NCI-H128 (cell line): ENCODE measurements at regions not wholly inside any gene's neighbourhood (a gene's known extent, or its start where the extent isn't known, plus 50 kb on each side); places are given as distances from the start of the nearest gene placed in this dataset.
A peak's percentile ranks its signal among the peaks of the same experiment; 100 is the strongest.
"Not testable (repeated sequence)": the region's sequence is repeated elsewhere in the genome, so short reads cannot be mapped to it uniquely, and the experiment has no call there.

Source experiments
- DNase-seq: peaks from one replicate; lab custom pipeline; 2025; ENCODE audit not compliant: unreplicated experiment; lab: John Stamatoyannopoulos, UW

GRCh38 chr1:208684192-208684591 lies 440.0 kb upstream of the PLXNA2 start:
- no peak for DNase-seq

DNA sequence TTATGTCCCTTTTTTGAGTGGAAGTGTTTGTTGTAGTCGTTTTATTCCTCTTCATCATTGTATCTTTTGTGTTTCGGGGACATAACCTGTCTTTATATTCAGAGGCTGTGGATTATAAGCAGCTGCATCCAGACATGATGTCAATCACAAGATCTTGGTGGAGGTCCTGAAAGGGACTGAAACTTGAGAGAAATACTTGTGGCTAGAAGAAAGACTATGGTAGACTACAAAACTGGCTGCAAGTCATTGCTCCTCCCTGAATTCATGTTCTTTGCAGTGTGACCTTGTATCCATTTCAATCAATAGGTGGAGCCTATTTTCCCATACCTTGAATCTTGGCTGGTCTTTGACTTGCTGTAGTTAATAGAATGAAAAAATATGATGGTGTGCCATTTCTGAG lies 442.4 kb upstream of the PLXNA2 start:
- no peak for DNase-seq

DNA sequence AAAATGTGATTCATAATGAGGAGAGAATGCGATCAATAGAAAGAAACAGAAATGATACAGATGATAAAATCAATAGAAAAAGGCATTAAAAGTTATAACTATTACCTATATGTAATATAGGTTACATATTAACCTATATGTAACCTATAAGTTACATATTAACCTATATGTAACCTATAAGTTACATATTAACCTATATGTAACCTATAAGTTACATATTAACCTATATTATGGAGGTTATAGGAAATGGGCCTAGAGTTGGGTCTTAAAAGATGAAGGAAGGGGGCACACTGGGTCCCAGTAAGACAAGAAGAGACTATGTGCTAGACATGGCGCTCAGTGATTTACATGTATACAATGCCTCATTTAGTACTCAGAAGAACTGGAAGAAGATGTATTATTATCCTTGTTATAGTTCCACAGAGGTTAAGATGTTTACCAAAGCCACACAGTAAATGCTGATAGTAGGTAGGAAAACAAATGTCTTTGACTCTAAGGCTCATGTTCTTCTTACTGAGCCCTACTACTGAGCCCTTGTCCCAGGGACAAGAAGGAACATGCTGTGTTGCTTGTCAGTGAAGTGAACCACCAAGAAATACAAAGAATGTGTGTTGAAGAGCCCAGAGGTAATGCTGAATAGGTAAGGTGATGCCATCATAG lies 444.6 kb upstream of the PLXNA2 start:
- DNase-seq: no peak

DNA sequence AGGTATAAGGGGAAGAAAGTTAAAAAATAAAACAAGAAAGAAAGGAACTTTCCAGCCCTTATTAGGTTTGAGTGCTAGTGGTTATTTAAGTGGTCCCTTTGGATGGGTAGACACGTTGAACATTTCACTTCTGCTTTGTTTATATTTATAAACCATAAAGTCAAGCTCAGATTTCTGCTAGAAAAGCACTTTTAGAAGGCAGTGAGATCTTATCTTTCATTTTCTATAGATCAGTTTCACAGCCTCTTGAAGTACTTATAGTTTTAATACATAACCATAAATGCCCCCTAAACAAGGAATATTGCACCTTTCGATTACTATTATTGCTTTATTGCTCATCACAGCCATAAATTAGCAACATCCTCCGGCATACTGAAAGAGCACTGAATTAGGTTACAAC lies 446.8 kb upstream of the PLXNA2 start:
- DNase-seq: no peak

GRCh38 chr1:208709981-208710380 lies 465.8 kb upstream of the PLXNA2 start:
- DNase-seq: no peak

DNA sequence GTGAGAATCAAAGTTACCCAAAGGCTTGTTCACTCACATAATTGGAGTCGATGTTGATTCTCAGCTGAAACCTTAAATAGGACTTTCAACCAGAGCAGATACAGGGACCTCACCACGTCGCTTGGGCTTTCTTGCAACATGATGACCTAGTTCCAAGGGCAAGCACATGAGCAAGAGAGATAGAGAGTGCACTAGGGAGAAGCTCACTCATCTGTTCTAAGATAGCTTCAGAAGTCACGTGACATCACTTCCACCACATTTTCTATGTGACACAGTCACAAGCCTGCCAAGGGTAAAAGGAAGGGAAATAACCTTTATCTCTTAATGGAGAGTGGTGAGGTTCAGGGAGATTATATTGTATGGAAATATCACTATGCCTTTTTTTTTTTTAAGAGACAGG lies 470.1 kb upstream of the PLXNA2 start:
- DNase-seq: no peak

DNA sequence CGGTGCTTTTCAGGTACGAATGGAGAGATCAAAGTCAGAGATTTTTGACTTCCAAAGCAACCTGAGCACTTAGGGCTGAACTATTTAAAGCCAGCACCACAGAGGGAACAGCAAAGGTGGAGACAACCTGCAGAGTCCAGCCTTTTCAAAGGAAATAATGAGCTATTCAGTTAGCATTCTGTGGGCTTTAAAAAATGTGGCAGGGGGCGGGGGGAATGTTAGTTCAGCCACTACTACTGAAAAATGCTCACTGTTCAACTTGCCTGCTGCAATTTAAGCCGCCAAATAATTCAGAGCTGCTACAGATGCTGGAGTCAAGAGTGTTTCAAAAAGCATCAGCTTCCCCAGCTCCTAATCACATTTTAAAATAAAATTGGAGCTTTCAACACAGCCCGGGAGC lies 473.3 kb upstream of the PLXNA2 start:
- DNase-seq: no peak

GRCh38 chr1:208722592-208722991 lies 478.4 kb upstream of the PLXNA2 start:
- no peak for DNase-seq

GRCh38 chr1:208724079-208724478 lies 479.9 kb upstream of the PLXNA2 start:
- DNase-seq: no peak

DNA sequence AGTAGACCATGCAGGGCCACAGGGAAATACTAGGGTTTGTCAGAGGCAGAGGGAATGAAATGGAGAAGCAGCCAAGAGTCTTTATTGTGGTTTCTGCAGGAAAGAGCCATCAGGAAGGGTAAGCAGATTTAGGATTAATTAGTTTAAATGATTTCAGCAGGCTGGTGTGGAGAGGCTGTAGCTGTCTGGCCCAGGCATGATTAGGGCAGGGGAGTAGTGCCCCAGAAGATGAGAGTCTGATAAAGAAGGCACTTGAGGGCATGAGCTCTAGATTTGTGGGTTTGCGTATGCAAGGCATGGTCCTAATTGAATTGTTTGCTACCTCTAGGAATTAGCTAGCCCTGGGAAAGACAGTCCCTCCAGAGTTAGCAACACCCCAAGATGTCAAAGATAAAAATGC lies 484.6 kb upstream of the PLXNA2 start:
- DNase-seq: no peak

- peak; percentile 77 for DNase-seq
Measured at GRCh38 chr1:208731981-208732821, 488.0 kb upstream of the PLXNA2 start.

DNA sequence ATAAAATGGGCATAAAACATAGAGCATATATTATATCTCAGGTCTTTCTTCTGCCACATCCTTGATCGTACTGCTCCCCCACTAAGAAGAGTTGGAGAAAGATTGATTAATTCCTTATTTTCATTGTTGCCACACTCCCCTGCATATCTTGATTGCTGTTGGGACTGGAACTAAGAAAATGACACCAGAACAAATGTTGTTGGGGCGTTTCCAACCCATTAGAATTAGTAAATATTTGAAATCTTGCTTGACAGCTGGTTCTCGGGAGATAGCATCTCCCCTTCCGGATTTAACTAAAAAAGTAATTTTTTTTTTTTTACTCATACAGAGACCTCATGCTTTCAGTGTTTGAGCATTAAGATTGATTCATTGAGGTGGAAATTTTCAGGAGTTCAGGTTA lies 493.0 kb upstream of the PLXNA2 start:
- DNase-seq: no peak

GRCh38 chr1:208737922-208738321 lies 493.7 kb upstream of the PLXNA2 start:
- no peak for DNase-seq

DNA sequence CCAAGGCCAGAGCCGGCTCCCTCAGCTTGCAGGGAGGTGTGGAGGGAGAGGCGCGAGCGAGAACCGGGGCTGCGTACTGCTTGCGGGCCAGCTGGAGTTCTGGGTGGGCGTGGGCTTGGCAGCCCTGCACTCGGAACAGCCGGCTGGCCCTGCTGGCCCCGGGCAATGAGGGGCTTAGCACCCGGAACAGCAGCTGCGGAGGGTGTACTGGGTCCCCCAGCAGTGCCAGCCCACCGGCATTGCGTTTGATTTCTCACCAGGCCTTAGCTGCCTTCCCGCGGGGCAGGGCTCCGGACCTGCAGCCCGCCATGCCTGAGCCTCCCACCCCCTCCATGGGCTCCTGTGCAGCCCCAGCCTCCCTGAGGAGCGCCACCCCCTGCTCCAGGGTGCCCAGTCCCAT lies 495.5 kb upstream of the PLXNA2 start:
- not testable (repeated sequence) for DNase-seq

- no peak for DNase-seq
Measured at GRCh38 chr1:208741296-208741695, 497.1 kb upstream of the PLXNA2 start.

GRCh38 chr1:208743361-208743760 lies 499.2 kb upstream of the PLXNA2 start:
- DNase-seq: no peak

DNA sequence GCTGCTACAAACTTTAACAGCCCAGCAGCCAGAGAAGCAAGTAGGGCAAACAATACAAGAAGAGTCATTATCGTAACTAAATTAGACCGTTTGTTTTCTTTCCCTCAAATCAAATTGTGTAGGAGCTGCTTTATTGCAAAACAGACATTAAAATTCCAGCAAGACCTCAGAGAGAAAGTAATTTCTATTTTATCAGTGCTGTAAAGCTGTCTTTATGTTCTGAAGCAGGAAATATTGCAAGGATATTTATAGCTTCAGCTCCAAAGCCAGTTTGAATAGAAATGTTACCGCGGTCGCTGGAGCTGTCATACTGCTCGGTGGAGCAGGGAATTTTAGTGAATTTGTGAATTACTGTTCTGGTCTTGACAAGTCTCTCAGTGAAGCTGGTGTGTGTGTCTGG lies 503.8 kb upstream of the PLXNA2 start:
- DNase-seq: no peak

GRCh38 chr1:208748387-208749165 lies 504.4 kb upstream of the PLXNA2 start:
- DNase-seq: no peak

DNA sequence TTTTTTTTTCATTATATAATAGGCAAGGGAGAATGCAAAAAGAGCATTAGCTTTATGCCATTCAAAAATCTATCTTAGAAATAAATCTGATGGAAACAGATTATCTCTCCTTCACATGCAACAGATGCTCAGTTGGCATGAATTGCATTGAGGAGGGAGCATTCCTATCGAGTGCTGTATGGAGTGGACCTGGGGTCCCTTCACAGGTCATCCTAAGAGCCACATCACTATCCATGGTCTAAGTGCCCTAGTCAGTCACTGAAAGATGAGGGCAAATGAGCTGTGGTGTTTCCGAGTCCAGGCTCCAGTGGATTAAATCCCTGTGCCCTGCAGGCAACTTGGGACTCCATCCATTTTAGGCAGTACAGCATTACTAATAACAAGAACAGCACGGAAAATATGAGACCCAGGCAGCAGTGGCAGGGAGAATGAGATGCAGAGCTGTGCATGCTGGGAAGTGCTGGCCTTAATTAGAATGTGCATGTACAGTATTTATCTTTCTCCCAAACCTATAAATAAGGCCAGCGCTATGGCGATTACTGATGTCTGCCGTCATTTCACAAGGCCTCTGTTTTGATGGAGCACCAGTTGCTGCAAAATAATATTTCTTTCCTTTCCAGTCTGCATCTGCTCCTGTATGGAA lies 512.3 kb upstream of the PLXNA2 start:
- no peak for DNase-seq

GRCh38 chr1:208757846-208758245 lies 513.7 kb upstream of the PLXNA2 start:
- DNase-seq: no peak

DNA sequence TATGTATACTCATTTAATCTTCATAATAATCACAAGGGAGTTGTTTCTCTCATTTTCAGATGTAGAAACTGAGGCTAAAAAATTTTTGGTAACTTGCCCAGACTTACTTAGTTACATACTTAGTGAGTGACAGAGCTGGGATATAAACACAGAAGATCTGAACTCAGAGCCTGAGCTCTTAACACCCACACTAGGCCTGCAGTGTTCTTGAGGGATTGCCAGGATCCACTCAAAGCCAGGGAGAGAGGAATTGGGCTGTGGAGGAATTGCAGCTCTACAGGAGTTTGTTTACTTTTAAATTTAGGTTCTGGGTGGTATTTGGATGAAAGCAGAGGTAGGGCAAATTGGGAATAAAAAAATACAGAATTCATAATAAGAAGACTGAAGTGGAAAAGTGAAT lies 515.1 kb upstream of the PLXNA2 start:
- DNase-seq: no peak
